GM19395 (cell line): ENCODE measurements at regions not wholly inside any gene's neighbourhood (a gene's known extent, or its start where the extent isn't known, plus 50 kb on each side); places are given as distances from the start of the nearest gene placed in this dataset.

Experiments used
- ATAC-seq: cut with Tn5 transposase; IDR thresholded peaks from one replicate; pipeline ENCODE4 v1.9.1; 2021; ENCODE audit warnings: mild to moderate bottlenecking, moderate library complexity; ENCODE audit not compliant: unreplicated experiment

- no peak for ATAC-seq
These were observed 359.2 kb downstream of the PREX1 start for GRCh38 chr20:48468571-48468970.

- no peak for ATAC-seq
These were observed 360.2 kb downstream of the PREX1 start for GRCh38 chr20:48467622-48468021.

- ATAC-seq, result no peak
These were observed 362.5 kb downstream of the PREX1 start for GRCh38 chr20:48465271-48465670.

GRCh38 chr20:48463916-48464315 lies 363.9 kb downstream of the PREX1 start:
- ATAC-seq, result no peak

- ATAC-seq, result no peak
These were observed 364.6 kb downstream of the PREX1 start for GRCh38 chr20:48463096-48463720.

GRCh38 chr20:48461735-48462119 lies 366.1 kb downstream of the PREX1 start:
- ATAC-seq, result no peak

GRCh38 chr20:48461091-48461734 lies 366.6 kb downstream of the PREX1 start:
- no peak for ATAC-seq

- ATAC-seq, result no peak
These were observed 367.1 kb downstream of the PREX1 start for GRCh38 chr20:48460681-48461080.

- no peak for ATAC-seq
These were observed 367.9 kb downstream of the PREX1 start for GRCh38 chr20:48459722-48460395.

GRCh38 chr20:48458601-48459385 lies 369.0 kb downstream of the PREX1 start:
- ATAC-seq, result no peak

- no peak for ATAC-seq
These were observed 369.8 kb downstream of the PREX1 start for GRCh38 chr20:48458003-48458377.

- ATAC-seq, result no peak
These were observed 370.4 kb downstream of the PREX1 start for GRCh38 chr20:48457193-48458002.

GRCh38 chr20:48456366-48457192 lies 371.2 kb downstream of the PREX1 start:
- ATAC-seq, result no peak

- ATAC-seq, result no peak
These were observed 372.0 kb downstream of the PREX1 start for GRCh38 chr20:48455651-48456365.

- ATAC-seq, result no peak
These were observed 372.9 kb downstream of the PREX1 start for GRCh38 chr20:48454671-48455490.

GRCh38 chr20:48453477-48454093 lies 374.2 kb downstream of the PREX1 start:
- ATAC-seq, result no peak

GRCh38 chr20:48451401-48451800 lies 376.4 kb downstream of the PREX1 start:
- no peak for ATAC-seq
